HG03175 (cell line): ENCODE measurements at regions not wholly inside any gene's neighbourhood (a gene's known extent, or its start where the extent isn't known, plus 50 kb on each side); places are given as distances from the start of the nearest gene placed in this dataset.

Experiments
- ATAC-seq: cut with Tn5 transposase; IDR thresholded peaks from one replicate; pipeline ENCODE4 v1.9.1; 2021; ENCODE audit warnings: mild to moderate bottlenecking, moderate library complexity; ENCODE audit not compliant: unreplicated experiment

DNA sequence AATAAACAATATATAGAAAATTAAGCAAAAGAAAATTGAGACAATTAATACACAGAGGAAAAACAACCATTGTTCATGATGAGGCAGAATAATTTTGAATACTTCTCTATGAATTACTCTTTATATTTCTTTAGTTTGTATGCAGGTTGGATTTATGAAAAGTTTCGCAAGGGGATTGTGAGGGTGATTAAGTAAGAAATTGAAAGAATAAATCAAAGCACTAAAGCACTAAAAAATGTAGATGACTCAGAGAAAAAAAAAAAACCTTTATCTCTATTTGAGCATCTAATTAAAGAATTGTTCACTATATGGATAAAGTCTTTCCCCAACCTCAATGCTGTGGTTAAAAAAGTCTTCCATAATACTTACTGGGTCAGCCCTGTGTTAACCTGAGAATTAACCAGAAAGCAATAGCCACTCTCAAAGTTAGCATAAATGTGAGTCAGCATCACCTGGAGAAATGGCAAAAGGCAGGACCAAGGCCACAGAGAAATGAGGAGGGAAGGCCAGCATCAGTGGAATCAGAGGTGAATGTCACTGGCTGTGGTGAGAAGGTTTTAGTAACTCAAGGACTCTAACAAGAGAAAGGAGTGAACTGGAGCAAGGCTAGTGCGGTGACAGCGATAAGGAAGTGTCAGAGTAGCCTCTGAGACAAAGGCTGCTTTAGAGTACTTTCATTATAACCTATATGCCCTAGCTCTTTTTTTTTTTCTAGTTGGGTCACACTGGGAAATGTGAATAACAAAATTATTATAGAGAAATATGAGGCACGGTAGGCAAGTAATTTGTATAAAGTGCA, 310.4 kb downstream of the KCNC2 start:
- ATAC-seq, result no peak

DNA sequence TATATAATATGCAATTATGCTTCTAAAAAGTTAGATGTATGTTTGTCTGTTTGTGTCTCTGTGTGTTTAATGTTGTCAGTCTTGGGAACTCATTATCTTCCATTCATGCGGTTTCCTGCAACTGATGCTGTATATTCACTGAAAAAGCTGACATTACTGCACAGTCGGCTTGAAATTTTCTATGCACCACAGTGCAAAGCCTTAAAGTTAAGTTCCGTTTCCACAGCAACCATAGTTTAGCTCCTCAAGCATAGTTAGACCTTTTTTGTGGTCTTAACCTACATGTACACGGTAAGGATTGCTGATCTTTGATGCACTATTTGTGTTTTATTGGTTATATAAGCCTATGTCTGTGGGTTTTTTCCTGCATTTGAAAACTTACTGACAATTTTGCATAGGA, 309.4 kb downstream of the KCNC2 start:
- no peak for ATAC-seq

GRCh38 chr12:74903522-74903921, 306.1 kb downstream of the KCNC2 start:
- no peak for ATAC-seq

DNA sequence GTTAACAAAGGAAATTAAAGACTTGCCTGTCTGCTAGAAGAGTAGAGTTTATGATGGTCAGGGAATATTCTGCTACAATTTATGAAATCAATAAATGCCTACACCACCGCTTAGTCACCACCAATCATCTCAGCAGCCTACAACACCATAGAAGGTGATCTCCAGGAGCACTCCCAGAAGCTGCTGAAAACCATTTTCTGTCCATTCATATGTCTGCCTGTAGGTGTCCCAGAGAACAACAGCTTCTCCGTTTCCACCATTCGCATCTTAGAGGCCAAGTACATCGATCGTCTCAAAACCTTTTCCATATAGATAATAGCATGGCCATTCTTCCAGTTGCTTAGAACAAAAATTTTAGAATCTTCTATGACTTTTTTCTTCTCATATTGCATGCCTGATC, 303.4 kb downstream of the KCNC2 start:
- no peak for ATAC-seq

DNA sequence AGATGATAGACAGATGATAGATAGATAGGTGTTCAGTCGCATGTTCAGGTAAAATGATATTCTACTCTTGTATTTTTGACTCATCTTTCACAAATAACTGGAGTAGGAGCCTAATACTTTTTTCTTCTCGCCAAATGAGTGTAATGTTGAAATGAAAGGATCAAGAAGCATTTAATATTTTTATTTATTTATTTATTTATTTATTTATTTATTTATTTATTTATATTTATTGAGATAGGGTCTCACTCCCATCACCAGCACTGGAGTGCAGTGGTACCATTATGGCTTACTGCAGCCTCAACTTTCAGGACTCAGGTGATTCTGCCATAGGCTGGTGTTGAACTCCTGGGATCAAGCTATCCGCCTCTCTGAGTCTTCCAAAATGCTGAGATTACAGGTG, 298.8 kb downstream of the KCNC2 start:
- ATAC-seq, result no peak

GRCh38 chr12:74914378-74914777, 295.3 kb downstream of the KCNC2 start:
- no peak for ATAC-seq

GRCh38 chr12:74915718-74916117, 293.9 kb downstream of the KCNC2 start:
- ATAC-seq, result no peak

DNA sequence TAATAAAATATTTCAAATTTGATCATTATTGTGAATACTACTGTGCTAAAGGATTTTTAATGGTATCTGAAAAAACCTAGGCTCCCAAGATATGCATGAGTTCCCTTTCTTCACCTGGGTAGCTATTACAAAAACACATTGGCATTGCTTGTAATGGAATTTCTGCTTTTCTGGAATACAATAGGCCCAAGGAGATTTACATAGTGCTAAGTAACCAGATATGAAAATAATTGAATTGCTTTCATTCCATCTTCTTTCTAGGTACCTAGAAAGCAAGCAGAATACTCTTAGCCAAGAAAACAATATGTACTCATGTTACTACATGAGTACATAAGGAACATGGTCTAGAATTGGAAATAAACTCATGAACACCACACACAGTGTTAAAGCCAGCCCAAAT, 291.9 kb downstream of the KCNC2 start:
- ATAC-seq, result no peak

GRCh38 chr12:74918291-74918690, 291.3 kb downstream of the KCNC2 start:
- ATAC-seq, result no peak

DNA sequence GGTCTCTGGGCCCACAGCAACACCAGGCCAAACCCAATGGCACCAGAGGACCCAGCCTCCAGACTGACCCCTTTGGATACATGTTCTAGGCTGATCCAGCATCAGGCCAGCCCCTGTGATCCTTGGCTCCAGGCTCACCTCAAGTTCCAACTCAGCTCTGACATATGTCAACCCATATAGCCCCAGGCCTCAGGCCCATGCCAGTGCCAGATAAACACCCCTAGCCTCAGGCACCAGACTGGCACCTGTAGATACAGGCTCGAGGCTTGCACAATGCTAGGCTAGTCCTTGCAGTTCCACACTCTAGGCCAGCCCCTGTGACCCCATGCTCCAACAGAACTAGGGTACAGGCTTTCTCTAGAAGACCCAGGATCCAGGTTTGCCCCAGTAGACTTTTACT, 287.5 kb downstream of the KCNC2 start:
- ATAC-seq, result no peak

- no peak for ATAC-seq
These were observed 287.0 kb downstream of the KCNC2 start for GRCh38 chr12:74922642-74923041.

DNA sequence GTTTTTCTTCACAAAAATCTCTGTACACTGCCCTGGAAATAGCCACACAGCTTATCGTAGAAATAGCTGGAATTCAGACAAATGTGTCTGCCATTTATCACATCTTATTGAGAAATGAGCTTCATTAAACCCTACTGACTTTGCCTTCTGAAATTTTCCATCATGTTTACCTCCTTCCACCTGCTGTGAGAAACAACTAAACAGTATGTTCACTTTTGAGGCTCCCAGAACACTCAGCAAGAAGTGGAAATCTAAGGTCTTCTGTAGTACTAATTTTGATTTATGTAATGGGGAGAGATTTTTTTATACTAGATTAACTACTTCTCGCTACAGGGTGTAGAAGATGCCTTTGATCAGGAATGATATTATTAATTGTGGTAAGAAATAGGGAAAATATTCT, 268.0 kb downstream of the KCNC2 start:
- ATAC-seq, result no peak

DNA sequence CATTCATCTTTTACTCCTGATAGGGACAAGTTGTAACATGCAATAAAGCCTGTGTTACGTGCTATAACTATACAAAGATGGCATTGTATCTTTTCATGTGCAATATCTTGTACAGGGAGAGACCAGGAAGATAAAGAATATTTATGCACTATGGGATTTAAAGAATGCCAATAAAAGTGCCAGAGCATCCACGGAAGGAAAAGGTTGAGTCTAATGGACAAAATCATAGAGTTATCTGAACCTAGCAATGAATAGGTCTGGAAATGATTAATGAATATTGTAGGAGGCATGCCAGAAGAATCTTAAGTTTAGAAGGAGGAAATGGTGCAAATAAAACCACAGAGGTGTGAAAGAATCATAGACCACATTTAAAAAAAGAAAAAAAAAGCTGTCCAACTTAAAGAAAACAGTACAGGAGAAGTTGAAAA, 263.9 kb downstream of the KCNC2 start:
- ATAC-seq, result no peak

GRCh38 chr12:74953697-74954096, 255.9 kb downstream of the KCNC2 start:
- ATAC-seq, result no peak

DNA sequence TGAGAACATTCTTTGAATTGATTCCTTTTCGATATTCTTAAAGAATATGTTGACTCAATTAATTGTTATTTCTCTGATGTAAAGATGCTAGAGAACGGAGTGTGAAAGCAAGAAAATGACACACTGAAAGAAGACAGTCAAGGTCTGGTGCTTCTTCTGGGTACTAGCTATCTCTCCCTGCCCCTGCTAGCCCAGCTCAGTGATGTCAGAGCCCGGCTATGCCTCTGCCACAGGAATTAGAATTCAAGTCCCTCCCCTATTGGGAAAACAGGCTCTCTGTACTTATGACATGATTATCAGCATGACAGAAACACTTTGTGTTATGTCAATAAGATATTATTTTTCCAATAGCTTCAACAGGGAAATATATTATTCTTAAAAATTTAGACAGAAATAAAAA, 252.4 kb downstream of the KCNC2 start:
- no peak for ATAC-seq

GRCh38 chr12:74957634-74958033, 252.0 kb downstream of the KCNC2 start:
- no peak for ATAC-seq

- ATAC-seq, result no peak
These were observed 250.0 kb downstream of the KCNC2 start for GRCh38 chr12:74959657-74960056.

- no peak for ATAC-seq
These were observed 246.3 kb downstream of the KCNC2 start for GRCh38 chr12:74963304-74963703.

DNA sequence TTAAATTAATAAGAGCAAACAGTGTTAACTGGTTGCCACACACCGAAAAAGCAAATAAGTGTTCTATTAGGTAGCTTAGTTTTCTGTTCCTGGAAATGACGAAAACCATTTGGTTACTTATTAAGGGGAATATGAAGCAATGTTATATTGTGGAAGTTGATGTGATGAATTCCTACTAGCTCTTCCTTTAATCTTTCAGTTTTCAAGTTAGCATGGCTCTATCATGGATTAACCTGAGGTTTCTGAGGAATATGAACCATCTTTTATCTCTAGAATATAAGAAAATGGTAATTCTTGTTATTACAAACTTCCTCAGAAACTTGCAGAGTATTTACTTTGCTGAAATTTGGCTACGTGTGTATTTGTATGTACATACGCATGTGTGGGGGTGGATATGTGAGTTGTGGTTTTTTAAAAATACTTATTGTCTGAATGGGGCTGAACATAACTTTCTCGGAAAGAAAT, 245.7 kb downstream of the KCNC2 start:
- no peak for ATAC-seq

- ATAC-seq, result no peak
These were observed 245.2 kb downstream of the KCNC2 start for GRCh38 chr12:74964390-74964789.

- no peak for ATAC-seq
These were observed 238.4 kb downstream of the KCNC2 start for GRCh38 chr12:74971201-74971600.

DNA sequence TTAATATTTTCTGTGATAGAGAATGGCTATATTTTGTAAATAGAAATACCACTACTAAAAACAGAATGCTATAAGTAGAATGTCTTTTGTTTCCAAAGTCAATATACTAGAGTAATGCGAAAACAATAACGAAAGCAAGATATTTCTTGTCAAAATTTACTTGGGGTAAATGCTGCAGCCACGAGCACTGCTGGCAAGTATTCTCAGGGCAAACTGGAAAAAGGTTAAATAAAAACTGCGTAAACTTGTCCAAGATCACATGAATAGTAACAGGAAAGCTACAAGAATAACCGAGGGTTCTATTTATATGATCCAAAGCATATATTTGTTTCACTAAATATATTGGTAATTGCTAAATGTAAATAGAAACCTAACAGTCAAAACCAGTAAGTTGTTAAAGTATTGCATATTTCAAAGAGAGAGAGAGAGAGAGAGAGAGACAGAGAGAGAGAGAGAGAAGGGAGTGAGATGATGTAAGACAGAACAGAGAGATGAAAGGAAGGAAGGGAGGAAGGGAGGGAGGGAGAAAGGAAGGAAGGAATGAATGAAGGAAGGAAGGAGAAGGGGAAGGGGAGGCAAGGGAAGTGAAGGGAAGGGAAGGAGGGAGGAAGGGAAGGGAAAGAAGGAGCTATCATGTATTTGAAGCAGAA, 231.7 kb downstream of the KCNC2 start:
- no peak for ATAC-seq
